ACHN (cell line): ENCODE measurements at regions not wholly inside any gene's neighbourhood (a gene's known extent, or its start where the extent isn't known, plus 50 kb on each side); places are given as distances from the start of the nearest gene placed in this dataset.

Experiments used
- DNase-seq: peaks from one replicate; pipeline ENCODE4 v3.0.0-alpha.2; 2015
- in situ Hi-C: cut with HindIII; loops from 2 replicates; pipeline ENCODE4 v1.10.0; 2017; ENCODE audit warnings: low sequenced_read_pairs, low pct_ligation_motif_present, low pct_unique_long_range_greater_than_20kb

- in situ Hi-C loops, result no loop called here
- no peak for DNase-seq
These were observed 57.3 kb downstream of the MAF start for GRCh38 chr16:79543219-79543618.

- no peak for DNase-seq
- in situ Hi-C loops, result no loop called here
These were observed 58.2 kb downstream of the MAF start for GRCh38 chr16:79542237-79542774.

- in situ Hi-C loops, result no loop called here
- no peak for DNase-seq
These were observed 59.5 kb downstream of the MAF start for GRCh38 chr16:79540825-79541595.

- no peak for DNase-seq
- in situ Hi-C loops, result no loop called here
These were observed 63.0 kb downstream of the MAF start for GRCh38 chr16:79537584-79537983.

- in situ Hi-C loops, result no loop called here
- no peak for DNase-seq
These were observed 63.6 kb downstream of the MAF start for GRCh38 chr16:79536958-79537357.

- in situ Hi-C loops, result no loop called here
- DNase-seq, result no peak
These were observed 65.4 kb downstream of the MAF start for GRCh38 chr16:79535130-79535529.

- in situ Hi-C loops, result no loop called here
- no peak for DNase-seq
These were observed 66.4 kb downstream of the MAF start for GRCh38 chr16:79534143-79534542.

- DNase-seq, result no peak
- in situ Hi-C loops, result no loop called here
These were observed 67.2 kb downstream of the MAF start for GRCh38 chr16:79533292-79533691.

- in situ Hi-C loops, result no loop called here
- DNase-seq, result no peak
These were observed 67.8 kb downstream of the MAF start for GRCh38 chr16:79532785-79533184.

GRCh38 chr16:79532273-79532672 lies 68.3 kb downstream of the MAF start:
- DNase-seq, result no peak
- in situ Hi-C loops, result no loop called here

GRCh38 chr16:79528338-79528737 lies 72.2 kb downstream of the MAF start:
- no peak for DNase-seq
- in situ Hi-C loops, result no loop called here

- no peak for DNase-seq
These were observed 76.6 kb downstream of the MAF start for GRCh38 chr16:79523971-79524370.

GRCh38 chr16:79519448-79519847 lies 81.1 kb downstream of the MAF start:
- no peak for DNase-seq
- in situ Hi-C loops, result no loop called here

More at GRCh38 chr16:79523971-79524370, 76.6 kb downstream of the MAF start:
- in situ Hi-C loops, result no loop called here

GRCh38 chr16:79517156-79517555 lies 83.4 kb downstream of the MAF start:
- no peak for DNase-seq
- in situ Hi-C loops, result no loop called here

- no peak for DNase-seq
- in situ Hi-C loops, result no loop called here
These were observed 89.7 kb downstream of the MAF start for GRCh38 chr16:79510879-79511278.

- no peak for DNase-seq
- in situ Hi-C loops, result no loop called here
These were observed 90.6 kb downstream of the MAF start for GRCh38 chr16:79509906-79510305.

- no peak for DNase-seq
- in situ Hi-C loops, result no loop called here
These were observed 91.3 kb downstream of the MAF start for GRCh38 chr16:79509211-79509631.

GRCh38 chr16:79508294-79508693 lies 92.2 kb downstream of the MAF start:
- no peak for DNase-seq
- in situ Hi-C loops, result no loop called here

- DNase-seq, result no peak
- in situ Hi-C loops, result no loop called here
These were observed 95.2 kb downstream of the MAF start for GRCh38 chr16:79505344-79505743.

GRCh38 chr16:79503511-79503910 lies 97.0 kb downstream of the MAF start:
- no peak for DNase-seq
- in situ Hi-C loops, result no loop called here
